T47D (cell line): ENCODE measurements at regions not wholly inside any gene's neighbourhood (a gene's known extent, or its start where the extent isn't known, plus 50 kb on each side); places are given as distances from the start of the nearest gene placed in this dataset.
A peak's percentile ranks its signal among the peaks of the same experiment; 100 is the strongest.
"Not testable (repeated sequence)": the region's sequence is repeated elsewhere in the genome, so short reads cannot be mapped to it uniquely, and the experiment has no call there.

Source experiments
- DNase-seq, 2 experiments: peaks; one replicate each; pipeline versions ENCODE4 v3.0.0 to v3.0.0-alpha.2; 2011 to 2012; ENCODE audit warnings: low read depth in 1 of 2, low spot score in 1 of 2
- JUND ChIP-seq: IDR thresholded peaks from 2 replicates; pipeline ENCODE4 v1.6.1; 2012; ENCODE audit warnings: low read depth
- in situ Hi-C: cut with HindIII; loops from 2 replicates; pipeline ENCODE4 v1.10.0; 2016; ENCODE audit warnings: low sequenced_read_pairs, low pct_unique_long_range_greater_than_20kb

- no peak for DNase-seq
These were observed 58.3 kb downstream of the PDHA2 start for GRCh38 chr4:95898226-95898625.

GRCh38 chr4:95909211-95909610 lies 69.3 kb downstream of the PDHA2 start:
- in situ Hi-C loops = no loop called here

More at GRCh38 chr4:95898226-95898625, 58.3 kb downstream of the PDHA2 start:
- no peak for TF ChIP-seq JUND
- in situ Hi-C loops = no loop called here

GRCh38 chr4:95910749-95911148 lies 70.9 kb downstream of the PDHA2 start:
- TF ChIP-seq JUND = no peak
- in situ Hi-C loops = no loop called here
- DNase-seq = no peak

More at GRCh38 chr4:95909211-95909610, 69.3 kb downstream of the PDHA2 start:
- no peak for TF ChIP-seq JUND
- no peak for DNase-seq

- TF ChIP-seq JUND = no peak
- in situ Hi-C loops = no loop called here
- no peak for DNase-seq
These were observed 81.6 kb downstream of the PDHA2 start for GRCh38 chr4:95921470-95921869.

GRCh38 chr4:95929448-95930064 lies 89.7 kb downstream of the PDHA2 start:
- DNase-seq = peak in 1 of 2 experiments; percentile 6
- in situ Hi-C loops = no loop called here
- no peak for TF ChIP-seq JUND

GRCh38 chr4:95939141-95939540 lies 99.2 kb downstream of the PDHA2 start:
- DNase-seq = no peak
- TF ChIP-seq JUND = no peak
- in situ Hi-C loops = no loop called here

- in situ Hi-C loops = no loop called here
- TF ChIP-seq JUND = no peak
- DNase-seq = no peak
These were observed 109.4 kb downstream of the PDHA2 start for GRCh38 chr4:95949136-95949765.

- no peak for TF ChIP-seq JUND
- no peak for DNase-seq
- in situ Hi-C loops = no loop called here
These were observed 109.9 kb downstream of the PDHA2 start for GRCh38 chr4:95949808-95950207.

- in situ Hi-C loops = not testable (repeated sequence)
These were observed 112.6 kb downstream of the PDHA2 start for GRCh38 chr4:95952538-95952937.

GRCh38 chr4:95956094-95956493 lies 116.2 kb downstream of the PDHA2 start:
- in situ Hi-C loops = no loop called here
- no peak for DNase-seq
- TF ChIP-seq JUND = no peak

More at GRCh38 chr4:95952538-95952937, 112.6 kb downstream of the PDHA2 start:
- not testable (repeated sequence) for DNase-seq

GRCh38 chr4:95957054-95957453 lies 117.2 kb downstream of the PDHA2 start:
- no peak for TF ChIP-seq JUND
- no peak for DNase-seq
- in situ Hi-C loops = no loop called here

- in situ Hi-C loops = no loop called here
- TF ChIP-seq JUND = no peak
- no peak for DNase-seq
These were observed 117.9 kb downstream of the PDHA2 start for GRCh38 chr4:95957759-95958158.

GRCh38 chr4:95959182-95959581 lies 119.3 kb downstream of the PDHA2 start:
- in situ Hi-C loops = no loop called here

GRCh38 chr4:95959633-95960032 lies 119.7 kb downstream of the PDHA2 start:
- TF ChIP-seq JUND = no peak
- in situ Hi-C loops = no loop called here
- no peak for DNase-seq

More at GRCh38 chr4:95959182-95959581, 119.3 kb downstream of the PDHA2 start:
- no peak for DNase-seq
- TF ChIP-seq JUND = no peak
